ENCODE measurements at regions not wholly inside any gene's neighbourhood (a gene's known extent, or its start where the extent isn't known, plus 50 kb on each side); places are given as distances from the start of the nearest gene placed in this dataset.
A peak's percentile ranks its signal among the peaks of the same experiment; 100 is the strongest.

GRCh38 chr12:105729181-105729771 lies 398.8 kb downstream of the C12orf75 start:
- H3K36me3 ChIP-seq (ENCODE audit: insufficient read depth, low read depth, low read length): no peaks in the 10 kb centered on the region
- H3K27me3 ChIP-seq (ENCODE audit: insufficient read depth, low read length): no peaks in the 10 kb centered on the region
- H3K9me3 ChIP-seq (ENCODE audit: insufficient read depth, low read depth, low read length): no peaks in the 10 kb centered on the region; the same call in 1 of the 2 replicates
- no peak overlapping the region for H3K27ac ChIP-seq (ENCODE audit: low read length)
- no peak overlapping the region for H3K4me3 ChIP-seq (ENCODE audit: low read length)
- H3K4me1 ChIP-seq (ENCODE audit: insufficient read depth, low read length): peaks cover 4% of the 10 kb centered on the region; the same call in 1 of the 2 replicates
- H3K9ac ChIP-seq (ENCODE audit: low read depth, low read length): no peak overlapping the region

- Histone ChIP-seq H3K9me3 (ENCODE audit: insufficient read depth, low read depth, low read length) (no peaks in the 10 kb centered on the region; the same call in 1 of the 2 replicates), H3K27ac (ENCODE audit: low read length) (no peak overlapping the region), H3K27me3 (ENCODE audit: insufficient read depth, low read length) (no peaks in the 10 kb centered on the region), H3K4me3 (ENCODE audit: low read length) (no peak overlapping the region), H3K36me3 (ENCODE audit: insufficient read depth, low read depth, low read length) (no peaks in the 10 kb centered on the region), H3K4me1 (ENCODE audit: insufficient read depth, low read length) (no peaks in the 10 kb centered on the region), H3K9ac (ENCODE audit: low read depth, low read length) (no peak overlapping the region)
Measured at GRCh38 chr12:105729926-105730325, 399.4 kb downstream of the C12orf75 start.

- Histone ChIP-seq H3K36me3 (ENCODE audit: insufficient read depth, low read depth, low read length) (no peaks in the 10 kb centered on the region), H3K4me1 (ENCODE audit: insufficient read depth, low read length) (peaks cover 3% of the 10 kb centered on the region; the same call in 1 of the 2 replicates), H3K9me3 (ENCODE audit: insufficient read depth, low read depth, low read length) (no peaks in the 10 kb centered on the region; the same call in 1 of the 2 replicates), H3K27ac (ENCODE audit: low read length) (no peak overlapping the region), H3K9ac (ENCODE audit: low read depth, low read length) (no peak overlapping the region), H3K4me3 (ENCODE audit: low read length) (no peak overlapping the region), H3K27me3 (ENCODE audit: insufficient read depth, low read length) (no peaks in the 10 kb centered on the region; the same call in 1 of the 2 replicates)
Measured at GRCh38 chr12:105733579-105733978, 403.1 kb downstream of the C12orf75 start.

- no peaks in the 10 kb centered on the region for H3K36me3 ChIP-seq (ENCODE audit: insufficient read depth, low read depth, low read length)
- H3K27me3 ChIP-seq (ENCODE audit: insufficient read depth, low read length): peaks cover 2% of the 10 kb centered on the region; the same call in 1 of the 2 replicates
- peaks cover 22% of the 10 kb centered on the region; the same call in 1 of the 2 replicates for H3K4me1 ChIP-seq (ENCODE audit: insufficient read depth, low read length)
- H3K27ac ChIP-seq (ENCODE audit: low read length): no peak overlapping the region
- H3K9ac ChIP-seq (ENCODE audit: low read depth, low read length): no peak overlapping the region
- H3K9me3 ChIP-seq (ENCODE audit: insufficient read depth, low read depth, low read length): no peaks in the 10 kb centered on the region
- H3K4me3 ChIP-seq (ENCODE audit: low read length): no peak overlapping the region
Measured at GRCh38 chr12:105736498-105736897, 402.3 kb downstream of the NUAK1 start.

- H3K4me1 ChIP-seq (ENCODE audit: insufficient read depth, low read length): peaks cover 22% of the 10 kb centered on the region; the same call in 1 of the 2 replicates
Measured at GRCh38 chr12:105738051-105738450, 400.7 kb downstream of the NUAK1 start.

GRCh38 chr12:105740369-105740768 lies 398.4 kb downstream of the NUAK1 start:
- H3K36me3 ChIP-seq (ENCODE audit: insufficient read depth, low read depth, low read length): no peaks in the 10 kb centered on the region
- peak overlapping the region; percentile 37; the same call in 1 of the 2 replicates for H3K4me3 ChIP-seq (ENCODE audit: low read length)
- peaks cover 25% of the 10 kb centered on the region; the same call in 1 of the 2 replicates for H3K4me1 ChIP-seq (ENCODE audit: insufficient read depth, low read length)
- no peak overlapping the region for H3K27ac ChIP-seq (ENCODE audit: low read length)
- no peaks in the 10 kb centered on the region for H3K9me3 ChIP-seq (ENCODE audit: insufficient read depth, low read depth, low read length)
- H3K27me3 ChIP-seq (ENCODE audit: insufficient read depth, low read length): peaks cover 9% of the 10 kb centered on the region; the same call in 1 of the 2 replicates
- 0 out of 2 replicates have a peak overlapping the region, but pooled peaks have one; percentile 15 for H3K9ac ChIP-seq (ENCODE audit: low read depth, low read length)

More at GRCh38 chr12:105738051-105738450, 400.7 kb downstream of the NUAK1 start:
- Histone ChIP-seq H3K9me3 (ENCODE audit: insufficient read depth, low read depth, low read length) (no peaks in the 10 kb centered on the region), H3K36me3 (ENCODE audit: insufficient read depth, low read depth, low read length) (no peaks in the 10 kb centered on the region), H3K27me3 (ENCODE audit: insufficient read depth, low read length) (peaks cover 9% of the 10 kb centered on the region; the same call in 1 of the 2 replicates), H3K4me3 (ENCODE audit: low read length) (no peak overlapping the region), H3K9ac (ENCODE audit: low read depth, low read length) (no peak overlapping the region), H3K27ac (ENCODE audit: low read length) (no peak overlapping the region)

GRCh38 chr12:105740970-105741725 lies 397.6 kb downstream of the NUAK1 start:
- Histone ChIP-seq H3K27me3 (ENCODE audit: insufficient read depth, low read length) (peaks cover 9% of the 10 kb centered on the region; the same call in 1 of the 2 replicates), H3K9ac (ENCODE audit: low read depth, low read length) (0 out of 2 replicates have a peak overlapping the region, but pooled peaks have one; percentile 15), H3K27ac (ENCODE audit: low read length) (no peak overlapping the region), H3K4me1 (ENCODE audit: insufficient read depth, low read length) (peaks cover 25% of the 10 kb centered on the region; the same call in 1 of the 2 replicates), H3K4me3 (ENCODE audit: low read length) (peak overlapping the region; percentile 37; the same call in 1 of the 2 replicates), H3K36me3 (ENCODE audit: insufficient read depth, low read depth, low read length) (no peaks in the 10 kb centered on the region), H3K9me3 (ENCODE audit: insufficient read depth, low read depth, low read length) (no peaks in the 10 kb centered on the region)

GRCh38 chr12:105741786-105742566 lies 396.8 kb downstream of the NUAK1 start:
- Histone ChIP-seq H3K9ac (ENCODE audit: low read depth, low read length) (no peak overlapping the region), H3K36me3 (ENCODE audit: insufficient read depth, low read depth, low read length) (no peaks in the 10 kb centered on the region)

GRCh38 chr12:105742567-105742874 lies 396.2 kb downstream of the NUAK1 start:
- peaks cover 22% of the 10 kb centered on the region; the same call in 1 of the 2 replicates for H3K4me1 ChIP-seq (ENCODE audit: insufficient read depth, low read length)
- H3K27me3 ChIP-seq (ENCODE audit: insufficient read depth, low read length): peaks cover 9% of the 10 kb centered on the region; the same call in 1 of the 2 replicates
- H3K4me3 ChIP-seq (ENCODE audit: low read length): no peak overlapping the region
- no peaks in the 10 kb centered on the region for H3K36me3 ChIP-seq (ENCODE audit: insufficient read depth, low read depth, low read length)
- no peak overlapping the region for H3K27ac ChIP-seq (ENCODE audit: low read length)
- H3K9me3 ChIP-seq (ENCODE audit: insufficient read depth, low read depth, low read length): no peaks in the 10 kb centered on the region
- H3K9ac ChIP-seq (ENCODE audit: low read depth, low read length): no peak overlapping the region

More at GRCh38 chr12:105741786-105742566, 396.8 kb downstream of the NUAK1 start:
- Histone ChIP-seq H3K27ac (ENCODE audit: low read length) (no peak overlapping the region), H3K9me3 (ENCODE audit: insufficient read depth, low read depth, low read length) (no peaks in the 10 kb centered on the region), H3K4me1 (ENCODE audit: insufficient read depth, low read length) (peaks cover 22% of the 10 kb centered on the region; the same call in 1 of the 2 replicates), H3K27me3 (ENCODE audit: insufficient read depth, low read length) (peaks cover 9% of the 10 kb centered on the region; the same call in 1 of the 2 replicates), H3K4me3 (ENCODE audit: low read length) (no peak overlapping the region)

GRCh38 chr12:105744371-105745058 lies 394.2 kb downstream of the NUAK1 start:
- peaks cover 20% of the 10 kb centered on the region; the same call in 1 of the 2 replicates for H3K4me1 ChIP-seq (ENCODE audit: insufficient read depth, low read length)
- H3K36me3 ChIP-seq (ENCODE audit: insufficient read depth, low read depth, low read length): no peaks in the 10 kb centered on the region
- no peak overlapping the region for H3K4me3 ChIP-seq (ENCODE audit: low read length)
- H3K27ac ChIP-seq (ENCODE audit: low read length): no peak overlapping the region
- no peaks in the 10 kb centered on the region for H3K9me3 ChIP-seq (ENCODE audit: insufficient read depth, low read depth, low read length)
- H3K27me3 ChIP-seq (ENCODE audit: insufficient read depth, low read length): peaks cover 9% of the 10 kb centered on the region; the same call in 1 of the 2 replicates
- no peak overlapping the region for H3K9ac ChIP-seq (ENCODE audit: low read depth, low read length)

- Histone ChIP-seq H3K36me3 (ENCODE audit: insufficient read depth, low read depth, low read length) (no peaks in the 10 kb centered on the region), H3K27ac (ENCODE audit: low read length) (no peak overlapping the region), H3K4me1 (ENCODE audit: insufficient read depth, low read length) (peaks cover 9% of the 10 kb centered on the region; the same call in 1 of the 2 replicates), H3K9ac (ENCODE audit: low read depth, low read length) (no peak overlapping the region), H3K27me3 (ENCODE audit: insufficient read depth, low read length) (peaks cover 9% of the 10 kb centered on the region; the same call in 1 of the 2 replicates), H3K4me3 (ENCODE audit: low read length) (no peak overlapping the region), H3K9me3 (ENCODE audit: insufficient read depth, low read depth, low read length) (no peaks in the 10 kb centered on the region)
Measured at GRCh38 chr12:105745811-105746210, 392.9 kb downstream of the NUAK1 start.
